GM12878 (cell line): ENCODE measurements at regions not wholly inside any gene's neighbourhood (a gene's known extent, or its start where the extent isn't known, plus 50 kb on each side); places are given as distances from the start of the nearest gene placed in this dataset.

Experiments
- ATAC-seq: fragments of 200-7000 bp; cut with Tn5 transposase; 3 replicates; pipeline ENCODE4 v1.9.1; 2020; ENCODE audit warnings: mild to moderate bottlenecking, moderate library complexity
- BruUV-seq: library from RNA; stranded (reverse); fragments of 400-500 nt; replicated peaks from 2 replicates; lab custom pipeline; 2021; lab: Mats Ljungman, UMichigan
- CTCF ChIA-PET: fragments of 300-600 bp; sonication (Branson Sonifier 250); formaldehyde crosslinking; extraction: SDS; loops from one replicate; lab custom pipeline; 2021; ENCODE audit warnings: inconsistent platforms; lab: Yijun Ruan, JAX
- POLR2A ChIA-PET: fragments of 350-600 bp; formaldehyde crosslinking; extraction: SDS; loops from one replicate; lab custom pipeline; 2021; ENCODE audit warnings: inconsistent platforms; lab: Charles Lee
- RAD21 ChIA-PET: fragments of 300-600 bp; sonication (Branson Sonifier 250); formaldehyde crosslinking; loops from one replicate; lab custom pipeline; 2023; ENCODE audit warnings: antibody characterized with exemption; ENCODE audit not compliant: unreplicated experiment; lab: Charles Lee
- SMC1A ChIA-PET: fragments of 300-600 bp; sonication (Branson Sonifier 250); formaldehyde crosslinking; loops from one replicate; lab custom pipeline; 2023; ENCODE audit not compliant: unreplicated experiment, uncharacterized antibody; lab: Charles Lee
- DNase-seq: peaks from one replicate; pipeline ENCODE4 v3.0.0-alpha.2; 2011; ENCODE audit warnings: low read depth, low spot score
- FAIRE-seq: peaks from 3 replicates; lab custom pipeline; 2011; peaks lifted over from hg19 to GRCh38; lab: Jason Lieb, UNC
- H2AFZ ChIP-seq: 2 replicates; pipeline ENCODE4 v1.6.0; 2011; ENCODE audit warnings: low read depth, low read length, control low read depth; ENCODE audit not compliant: control insufficient read depth
- H3K27ac ChIP-seq: 2 replicates; pipeline ENCODE4 v1.5.1; 2011; ENCODE audit warnings: control low read depth; ENCODE audit not compliant: control insufficient read depth, insufficient read depth
- H3K27me3 ChIP-seq, 2 experiments: replicated peaks in 1 of 2; 2 replicates each; pipeline versions ENCODE4 v1.6.0 to v1.6.1; 2011; ENCODE audit warnings: low read length in 1 of 2; ENCODE audit not compliant: control insufficient read depth in 2 of 2, insufficient read depth in 2 of 2
- H3K36me3 ChIP-seq, 2 experiments: 2 replicates each; pipeline ENCODE4 v1.5.1; 2011; ENCODE audit warnings: low read length in 1 of 2; ENCODE audit not compliant: control insufficient read depth in 2 of 2, insufficient read depth in 2 of 2
- H3K4me1 ChIP-seq: 2 replicates; pipeline ENCODE4 v1.6.1; 2011; ENCODE audit warnings: mild to moderate bottlenecking, low read length, moderate library complexity, mixed read lengths; ENCODE audit not compliant: control insufficient read depth, insufficient read depth
- H3K4me2 ChIP-seq: 2 replicates; pipeline ENCODE4 v1.6.0; 2011; ENCODE audit warnings: control low read depth; ENCODE audit not compliant: control insufficient read depth, insufficient read depth
- H3K4me3 ChIP-seq: fragments of 200-600 bp; sonication (generic); 2 replicates; pipeline ENCODE4 v1.5.1; 2016
- H3K79me2 ChIP-seq: 2 replicates; pipeline ENCODE4 v1.6.0; 2011; ENCODE audit warnings: low read length; ENCODE audit not compliant: control insufficient read depth, insufficient read depth
- H3K9ac ChIP-seq: 2 replicates; pipeline ENCODE4 v1.8.0; 2011; ENCODE audit warnings: low read length, control low read depth, mixed read lengths; ENCODE audit not compliant: control insufficient read depth, insufficient read depth
- H3K9me3 ChIP-seq: replicated peaks from 3 replicates; pipeline ENCODE4 v1.5.1; 2011; ENCODE audit warnings: mild to moderate bottlenecking, low read length; ENCODE audit not compliant: control insufficient read depth, insufficient read depth
- H4K20me1 ChIP-seq: 2 replicates; pipeline ENCODE4 v1.6.0; 2011; ENCODE audit not compliant: control insufficient read depth, insufficient read depth
- ASH2L ChIP-seq: fragments of 300-600, 200-600 bp; sonication (generic); IDR thresholded peaks from 2 replicates; pipeline ENCODE4 v1.6.1; 2017; ENCODE audit warnings: low read depth, mild to moderate bottlenecking, borderline replicate concordance
- EP300 ChIP-seq, 2 experiments: fragments of 150-350 bp in 1 of 2; IDR thresholded peaks; 2 replicates each; pipeline ENCODE4 v1.6.1; 2011 to 2012; ENCODE audit warnings: low read depth in 2 of 2, low read length in 2 of 2, borderline replicate concordance in 1 of 2, improper control_type of control experiment in 1 of 2, inconsistent platforms in 1 of 2; ENCODE audit not compliant: control insufficient read depth in 1 of 2
- MTA3 ChIP-seq: IDR thresholded peaks from 2 replicates; pipeline ENCODE4 v1.6.1; 2012; ENCODE audit warnings: low read length, inconsistent platforms, borderline replicate concordance
- NFIC ChIP-seq: IDR thresholded peaks from 2 replicates; pipeline ENCODE4 v1.6.1; 2012; ENCODE audit warnings: low read depth, mild to moderate bottlenecking, inconsistent platforms, low read length, moderate library complexity
- POLR2A ChIP-seq: IDR thresholded peaks from 2 replicates; pipeline ENCODE4 v1.6.1; 2011; ENCODE audit warnings: low read depth, mild to moderate bottlenecking, low read length
- RUNX3 ChIP-seq: IDR thresholded peaks from 2 replicates; pipeline ENCODE4 v1.6.1; 2012; ENCODE audit warnings: low read length, inconsistent platforms
- SIN3A ChIP-seq: IDR thresholded peaks from 2 replicates; pipeline ENCODE4 v1.6.1; 2012; ENCODE audit warnings: low read depth, low read length, improper control_type of control experiment
- SMAD5 ChIP-seq: IDR thresholded peaks from 2 replicates; pipeline ENCODE4 v1.6.1; 2016; ENCODE audit warnings: antibody characterized with exemption, low read depth
- SMARCA5 ChIP-seq: fragments of 450-650 bp; IDR thresholded peaks from 2 replicates; pipeline ENCODE4 v1.6.1; 2017; ENCODE audit warnings: mild to moderate bottlenecking
- YBX1 ChIP-seq: fragments of 450-650 bp; IDR thresholded peaks from 2 replicates; pipeline ENCODE4 v1.6.1; 2016; ENCODE audit warnings: antibody characterized with exemption
- ZBED1 ChIP-seq: IDR thresholded peaks from 2 replicates; pipeline ENCODE4 v1.6.1; 2016; ENCODE audit warnings: borderline replicate concordance
- ZNF217 ChIP-seq: fragments of 450-650 bp; IDR thresholded peaks from 2 replicates; pipeline ENCODE4 v1.6.1; 2017; ENCODE audit warnings: antibody characterized with exemption, mild to moderate bottlenecking
- WGBS: methylation state at CpG from one replicate; pipeline ENCODE4 v1.1.6; 2016; ENCODE audit warnings: low lambda C conversion rate; ENCODE audit not compliant: insufficient replicate concordance, insufficient coverage; ENCODE audit errors: missing lambda C conversion rate; 5-methylcytosine and 5-hydroxymethylcytosine counted together
- in situ Hi-C: fragments of 300-500 bp; cut with MboI; formaldehyde crosslinking; loops from 9 replicates; pipeline ENCODE4 v1.14.3; 2018; ENCODE audit warnings: mixed read lengths
- intact Hi-C: fragments of 100-400 bp; cut with micrococcal nuclease; formaldehyde crosslinking; loops from one replicate; pipeline ENCODE4 v1.14.2; 2022; ENCODE audit not compliant: unreplicated experiment
- TF ChIP-seq, protein P1 (sequence below): IDR thresholded peaks from 2 replicates; pipeline ENCODE4 v1.6.1; 2012; ENCODE audit warnings: low read length, inconsistent platforms

- no peak for DNase-seq
- H3K36me3 ChIP-seq: no peaks in the 10 kb centered on the region
- no TSS peak for BruUV-seq
- 13% methylated on average over 3 of the region's 3 CpGs for WGBS
- H3K9ac ChIP-seq: no peak overlapping the region
- H3K27me3 ChIP-seq: peaks cover 0 to 2% of the 10 kb centered on the region in 2 experiments; a peak in 1 of 4 replicates
- H3K4me2 ChIP-seq: no peak overlapping the region
- FAIRE-seq: no peak
- H3K4me1 ChIP-seq: no peaks in the 10 kb centered on the region
- H4K20me1 ChIP-seq: no peaks in the 10 kb centered on the region
- ChIA-PET SMC1A (no interaction called here), RAD21 (no interaction called here), CTCF (no interaction called here), POLR2A (no interaction called here)
- intact Hi-C loops: no loop called here
- TF ChIP-seq MTA3 (no peak), SMAD5 (no peak), POLR2A (no peak), SIN3A (no peak), RUNX3 (no peak), NFIC (no peak), ZNF217 (no peak), ASH2L (no peak), SMARCA5 (no peak), EP300 (IDR thresholded peaks at IDR 0.05; ENCODE audit: borderline replicate concordance in 1 of 2, control insufficient read depth in 1 of 2, low read depth in 2 of 2, low read length in 2 of 2) (no peak), ZBED1 (no peak), YBX1 (no peak)
- TF ChIP-seq, protein P1, sequence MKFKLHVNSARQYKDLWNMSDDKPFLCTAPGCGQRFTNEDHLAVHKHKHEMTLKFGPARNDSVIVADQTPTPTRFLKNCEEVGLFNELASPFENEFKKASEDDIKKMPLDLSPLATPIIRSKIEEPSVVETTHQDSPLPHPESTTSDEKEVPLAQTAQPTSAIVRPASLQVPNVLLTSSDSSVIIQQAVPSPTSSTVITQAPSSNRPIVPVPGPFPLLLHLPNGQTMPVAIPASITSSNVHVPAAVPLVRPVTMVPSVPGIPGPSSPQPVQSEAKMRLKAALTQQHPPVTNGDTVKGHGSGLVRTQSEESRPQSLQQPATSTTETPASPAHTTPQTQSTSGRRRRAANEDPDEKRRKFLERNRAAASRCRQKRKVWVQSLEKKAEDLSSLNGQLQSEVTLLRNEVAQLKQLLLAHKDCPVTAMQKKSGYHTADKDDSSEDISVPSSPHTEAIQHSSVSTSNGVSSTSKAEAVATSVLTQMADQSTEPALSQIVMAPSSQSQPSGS: no peak
- no peaks in the 10 kb centered on the region for H3K79me2 ChIP-seq
- in situ Hi-C loops: no loop called here
- H3K27ac ChIP-seq: no peak overlapping the region
- H3K4me3 ChIP-seq: no peak overlapping the region
- H2AFZ ChIP-seq: no peak overlapping the region
- ATAC-seq: no peak
- H3K9me3 ChIP-seq: no peaks in the 10 kb centered on the region
Measured at GRCh38 chr3:176785171-176785570, 412.1 kb downstream of the TBL1XR1 start.
